ENCODE measurements at regions not wholly inside any gene's neighbourhood (a gene's known extent, or its start where the extent isn't known, plus 50 kb on each side); places are given as distances from the start of the nearest gene placed in this dataset.

DNA sequence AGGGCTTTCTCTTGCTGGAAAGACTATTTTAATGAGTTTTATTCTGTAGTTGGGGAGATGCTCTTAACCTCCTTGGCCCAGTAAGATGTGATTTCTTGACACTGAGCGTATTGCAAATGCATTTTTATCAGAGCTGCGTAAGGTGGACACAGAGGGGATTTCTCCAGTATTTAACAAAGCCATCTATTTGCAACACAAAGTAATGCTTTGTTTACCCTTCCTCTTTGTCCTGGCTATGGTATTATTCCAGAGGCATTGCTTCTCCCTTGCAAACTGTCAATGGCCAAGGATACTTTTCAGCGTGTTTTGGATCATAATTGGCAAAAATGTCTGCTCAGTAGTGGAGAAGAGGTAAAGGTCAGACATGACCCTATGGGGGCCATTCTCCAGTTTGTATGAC lies 90.8 kb upstream of the PIK3C3 start:
- no TSS peak for BruUV-seq (replicated peaks)
- TF ChIP-seq, protein P1, sequence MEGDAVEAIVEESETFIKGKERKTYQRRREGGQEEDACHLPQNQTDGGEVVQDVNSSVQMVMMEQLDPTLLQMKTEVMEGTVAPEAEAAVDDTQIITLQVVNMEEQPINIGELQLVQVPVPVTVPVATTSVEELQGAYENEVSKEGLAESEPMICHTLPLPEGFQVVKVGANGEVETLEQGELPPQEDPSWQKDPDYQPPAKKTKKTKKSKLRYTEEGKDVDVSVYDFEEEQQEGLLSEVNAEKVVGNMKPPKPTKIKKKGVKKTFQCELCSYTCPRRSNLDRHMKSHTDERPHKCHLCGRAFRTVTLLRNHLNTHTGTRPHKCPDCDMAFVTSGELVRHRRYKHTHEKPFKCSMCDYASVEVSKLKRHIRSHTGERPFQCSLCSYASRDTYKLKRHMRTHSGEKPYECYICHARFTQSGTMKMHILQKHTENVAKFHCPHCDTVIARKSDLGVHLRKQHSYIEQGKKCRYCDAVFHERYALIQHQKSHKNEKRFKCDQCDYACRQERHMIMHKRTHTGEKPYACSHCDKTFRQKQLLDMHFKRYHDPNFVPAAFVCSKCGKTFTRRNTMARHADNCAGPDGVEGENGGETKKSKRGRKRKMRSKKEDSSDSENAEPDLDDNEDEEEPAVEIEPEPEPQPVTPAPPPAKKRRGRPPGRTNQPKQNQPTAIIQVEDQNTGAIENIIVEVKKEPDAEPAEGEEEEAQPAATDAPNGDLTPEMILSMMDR (IDR thresholded peaks at IDR 0.05; ENCODE audit: unreplicated experiment) = no peak
- intact Hi-C loops (cut with micrococcal nuclease) = no loop called here
- Mint-ChIP-seq H3K27me3 (ENCODE audit: insufficient read depth, unreplicated experiment) (no peaks in the 10 kb centered on the region), H3K36me3 (ENCODE audit: insufficient read depth, unreplicated experiment) (no peaks in the 10 kb centered on the region), H3K27ac (ENCODE audit: low read depth, unreplicated experiment) (no peak overlapping the region), H3K4me1 (ENCODE audit: insufficient read depth, unreplicated experiment) (no peaks in the 10 kb centered on the region), H3K9me3 (ENCODE audit: unreplicated experiment) (no peaks in the 10 kb centered on the region), H3K4me3 (ENCODE audit: unreplicated experiment) (no peak overlapping the region)
- no peak for DNase-seq (ENCODE audit: unreplicated experiment)
- POLR2A ChIA-PET = no interaction called here
- CTCF ChIA-PET = no interaction called here

DNA sequence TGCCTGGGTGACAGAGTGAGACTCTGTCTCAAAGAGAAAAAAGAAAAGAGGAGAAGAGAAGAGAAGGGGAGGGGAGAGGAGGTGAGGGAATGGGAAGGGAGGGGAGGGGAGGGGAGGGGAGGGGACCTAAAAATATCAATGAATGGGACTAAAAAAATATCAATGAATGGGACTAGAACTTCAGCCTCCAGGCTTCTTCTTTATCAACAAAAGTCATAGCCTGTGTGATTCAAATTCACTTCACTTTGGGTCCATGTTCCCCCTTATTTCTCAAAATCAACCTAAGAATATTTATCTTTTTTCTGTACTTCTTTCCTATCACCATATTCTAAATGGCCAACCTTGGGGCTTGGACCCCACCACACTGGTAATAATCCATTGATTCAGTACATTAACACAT lies 92.1 kb upstream of the PIK3C3 start:
- ChIA-PET CTCF (interaction anchor here (0.6 kb wide), 2 partner anchors 11 to 246 kb away, joined by 3 to 4 read pairs; no protein-coding TSS in a partner anchor), POLR2A (no interaction called here)
- BruUV-seq (replicated peaks) = no TSS peak
- Mint-ChIP-seq H3K27ac (ENCODE audit: low read depth, unreplicated experiment) (no peak overlapping the region), H3K4me3 (ENCODE audit: unreplicated experiment) (no peak overlapping the region), H3K4me1 (ENCODE audit: insufficient read depth, unreplicated experiment) (no peaks in the 10 kb centered on the region), H3K9me3 (ENCODE audit: unreplicated experiment) (no peaks in the 10 kb centered on the region), H3K27me3 (ENCODE audit: insufficient read depth, unreplicated experiment) (no peaks in the 10 kb centered on the region), H3K36me3 (ENCODE audit: insufficient read depth, unreplicated experiment) (no peaks in the 10 kb centered on the region)
- no peak for DNase-seq (ENCODE audit: unreplicated experiment)
- intact Hi-C loops (cut with micrococcal nuclease) = no loop called here
- TF ChIP-seq, protein P1 (IDR thresholded peaks at IDR 0.05; ENCODE audit: unreplicated experiment) = no peak

GRCh38 chr18:41860987-41861386 lies 94.0 kb upstream of the PIK3C3 start:
- CTCF ChIA-PET = interaction anchor here (0.5 to 0.6 kb wide), 2 partner anchors 90 to 208 kb away, joined by 3 read pairs; no protein-coding TSS in a partner anchor
- intact Hi-C loops (cut with micrococcal nuclease) = no loop called here
- H3K4me3 Mint-ChIP-seq (ENCODE audit: unreplicated experiment) = no peak overlapping the region

DNA sequence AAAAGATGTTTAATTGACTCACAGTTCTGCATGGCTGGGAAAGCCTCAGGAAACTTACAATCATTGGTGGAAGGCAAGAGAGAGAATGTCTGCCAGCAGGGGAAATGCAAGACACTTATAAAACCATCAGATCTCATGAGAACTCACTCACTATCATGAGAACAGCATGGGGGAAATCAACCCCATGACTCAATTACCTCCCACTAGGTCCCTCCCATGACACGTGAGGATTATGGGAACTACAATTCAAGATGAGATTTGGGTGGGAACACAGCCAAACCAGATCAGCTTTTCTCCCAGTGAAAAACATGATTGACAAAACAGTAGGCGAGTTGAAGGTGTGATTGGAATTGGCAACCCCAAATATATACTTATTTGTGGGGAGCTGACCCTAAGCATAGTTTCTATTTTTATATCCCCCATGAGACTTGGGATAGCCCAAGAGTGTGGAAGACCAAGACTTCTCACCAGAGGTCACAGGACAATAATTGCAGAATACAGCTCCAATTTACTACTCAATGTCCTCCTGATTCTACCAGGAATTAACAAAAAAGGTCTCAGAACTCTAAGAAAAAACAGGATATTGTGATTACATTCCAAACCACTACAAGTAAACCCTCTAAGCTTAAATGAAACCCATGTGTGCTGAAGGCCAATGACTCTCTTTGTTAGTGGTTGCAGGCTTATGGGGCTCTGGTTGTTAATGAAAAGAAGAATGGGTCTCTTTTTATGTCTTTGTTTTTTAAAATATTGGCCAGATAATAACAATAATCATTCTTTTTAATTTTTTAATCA lies 96.1 kb upstream of the PIK3C3 start:
- POLR2A ChIA-PET = interaction anchor here (0.7 to 1.2 kb wide), 2 partner anchors 13 to 1369 kb away, joined by 3 read pairs; no protein-coding TSS in a partner anchor
- intact Hi-C loops (cut with micrococcal nuclease) = no loop called here
- Mint-ChIP-seq H3K9me3 (ENCODE audit: unreplicated experiment) (no peaks in the 10 kb centered on the region), H3K4me1 (ENCODE audit: insufficient read depth, unreplicated experiment) (no peaks in the 10 kb centered on the region), H3K27ac (ENCODE audit: low read depth, unreplicated experiment) (no peak overlapping the region), H3K27me3 (ENCODE audit: insufficient read depth, unreplicated experiment) (no peaks in the 10 kb centered on the region), H3K36me3 (ENCODE audit: insufficient read depth, unreplicated experiment) (no peaks in the 10 kb centered on the region), H3K4me3 (ENCODE audit: unreplicated experiment) (no peak overlapping the region)
- DNase-seq (ENCODE audit: unreplicated experiment) = no peak
- TF ChIP-seq, protein P1 (IDR thresholded peaks at IDR 0.05; ENCODE audit: unreplicated experiment) = no peak
- CTCF ChIA-PET = interaction anchor here (1.4 kb wide), 1 partner anchor 15 kb away, joined by 6 read pairs; no protein-coding TSS in a partner anchor
- no TSS peak for BruUV-seq (replicated peaks)

More at GRCh38 chr18:41860987-41861386, 94.0 kb upstream of the PIK3C3 start:
- H3K4me1 Mint-ChIP-seq (ENCODE audit: insufficient read depth, unreplicated experiment) = no peaks in the 10 kb centered on the region
- no peaks in the 10 kb centered on the region for H3K27me3 Mint-ChIP-seq (ENCODE audit: insufficient read depth, unreplicated experiment)
- no peak overlapping the region for H3K27ac Mint-ChIP-seq (ENCODE audit: low read depth, unreplicated experiment)
- BruUV-seq (replicated peaks) = no TSS peak
- POLR2A ChIA-PET = interaction anchor here (0.5 to 1.0 kb wide), 3 partner anchors 9 to 1969 kb away, joined by 3 read pairs; no protein-coding TSS in a partner anchor
- TF ChIP-seq, protein P1 (IDR thresholded peaks at IDR 0.05; ENCODE audit: unreplicated experiment) = no peak
- H3K36me3 Mint-ChIP-seq (ENCODE audit: insufficient read depth, unreplicated experiment) = no peaks in the 10 kb centered on the region
- H3K9me3 Mint-ChIP-seq (ENCODE audit: unreplicated experiment) = no peaks in the 10 kb centered on the region
- no peak for DNase-seq (ENCODE audit: unreplicated experiment)

All from MCF 10A (cell line).